GM20000 (cell line): ENCODE measurements at regions not wholly inside any gene's neighbourhood (a gene's known extent, or its start where the extent isn't known, plus 50 kb on each side); places are given as distances from the start of the nearest gene placed in this dataset.

Source experiments
- DNase-seq: peaks from one replicate; pipeline ENCODE4 v3.0.0; 2012; ENCODE audit warnings: low spot score
- TF ChIP-seq, protein P1 (sequence below): IDR thresholded peaks from 2 replicates; pipeline ENCODE4 v1.5.1; 2012; ENCODE audit warnings: mild to moderate bottlenecking, control low read depth; ENCODE audit errors: extremely low read depth, missing control alignments

- TF ChIP-seq, protein P1, sequence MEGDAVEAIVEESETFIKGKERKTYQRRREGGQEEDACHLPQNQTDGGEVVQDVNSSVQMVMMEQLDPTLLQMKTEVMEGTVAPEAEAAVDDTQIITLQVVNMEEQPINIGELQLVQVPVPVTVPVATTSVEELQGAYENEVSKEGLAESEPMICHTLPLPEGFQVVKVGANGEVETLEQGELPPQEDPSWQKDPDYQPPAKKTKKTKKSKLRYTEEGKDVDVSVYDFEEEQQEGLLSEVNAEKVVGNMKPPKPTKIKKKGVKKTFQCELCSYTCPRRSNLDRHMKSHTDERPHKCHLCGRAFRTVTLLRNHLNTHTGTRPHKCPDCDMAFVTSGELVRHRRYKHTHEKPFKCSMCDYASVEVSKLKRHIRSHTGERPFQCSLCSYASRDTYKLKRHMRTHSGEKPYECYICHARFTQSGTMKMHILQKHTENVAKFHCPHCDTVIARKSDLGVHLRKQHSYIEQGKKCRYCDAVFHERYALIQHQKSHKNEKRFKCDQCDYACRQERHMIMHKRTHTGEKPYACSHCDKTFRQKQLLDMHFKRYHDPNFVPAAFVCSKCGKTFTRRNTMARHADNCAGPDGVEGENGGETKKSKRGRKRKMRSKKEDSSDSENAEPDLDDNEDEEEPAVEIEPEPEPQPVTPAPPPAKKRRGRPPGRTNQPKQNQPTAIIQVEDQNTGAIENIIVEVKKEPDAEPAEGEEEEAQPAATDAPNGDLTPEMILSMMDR: no peak
- no peak for DNase-seq
These were observed 137.0 kb downstream of the DLEU7 start for GRCh38 chr13:50706505-50706904.

DNA sequence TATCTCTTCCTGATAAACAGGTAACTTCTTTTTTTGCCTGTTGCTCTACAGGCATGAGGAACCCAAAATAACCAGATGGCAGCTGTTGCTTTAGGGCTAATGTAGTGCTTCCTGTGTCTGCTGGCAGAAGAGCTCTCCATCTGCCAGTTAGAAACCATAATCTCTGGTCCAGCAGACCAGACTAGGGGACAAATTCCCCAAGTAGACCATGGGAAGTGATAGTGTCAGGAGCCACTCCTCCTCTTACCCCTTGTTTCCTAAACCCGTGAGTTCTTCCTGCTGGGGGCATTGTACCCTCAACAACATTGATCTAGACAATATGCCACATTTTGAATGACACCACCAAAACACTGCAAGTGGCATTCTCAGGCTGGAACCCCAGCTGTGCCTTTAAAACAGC, 135.9 kb downstream of the DLEU7 start:
- no peak for DNase-seq
- TF ChIP-seq, protein P1: no peak

DNA sequence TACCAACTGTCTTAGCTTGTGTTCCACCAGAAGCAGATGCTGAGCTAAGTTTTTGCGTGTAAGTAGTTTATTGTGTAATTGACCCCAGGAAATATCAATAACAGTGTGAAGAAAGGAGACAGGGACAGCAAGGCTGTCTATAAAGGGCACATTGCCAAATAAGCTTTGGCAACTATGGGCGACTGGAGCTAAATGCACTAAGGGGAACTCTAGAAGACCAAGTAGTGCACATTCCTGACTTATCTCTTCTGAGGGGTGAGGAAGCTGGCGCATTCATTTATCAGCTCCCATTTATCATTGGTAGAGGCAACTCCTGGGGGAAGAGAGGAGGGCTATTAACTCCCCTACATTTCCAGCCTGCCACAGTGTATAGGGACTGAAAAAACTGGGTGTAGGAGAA, 135.0 kb downstream of the DLEU7 start:
- DNase-seq: no peak
- TF ChIP-seq, protein P1: no peak

DNA sequence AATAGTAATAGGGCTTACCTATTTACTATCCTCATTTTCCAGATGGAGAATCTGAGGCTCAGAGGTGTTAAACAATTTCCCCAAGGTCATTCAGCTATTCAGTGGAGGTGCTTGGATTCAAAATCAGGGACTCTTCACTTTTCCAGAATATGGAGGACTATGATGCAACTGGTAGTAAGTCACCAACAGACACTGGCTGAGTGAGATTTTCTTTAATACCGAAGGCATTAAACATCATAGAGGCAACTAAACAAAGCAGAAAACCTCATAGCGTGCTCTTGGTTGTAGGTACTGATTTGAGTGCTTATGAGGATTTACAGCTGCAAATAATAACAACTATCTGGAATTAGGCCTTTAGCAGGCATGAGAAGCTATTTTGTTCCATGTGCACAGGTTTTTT, 134.4 kb downstream of the DLEU7 start:
- TF ChIP-seq, protein P1: no peak
- DNase-seq: no peak

DNA sequence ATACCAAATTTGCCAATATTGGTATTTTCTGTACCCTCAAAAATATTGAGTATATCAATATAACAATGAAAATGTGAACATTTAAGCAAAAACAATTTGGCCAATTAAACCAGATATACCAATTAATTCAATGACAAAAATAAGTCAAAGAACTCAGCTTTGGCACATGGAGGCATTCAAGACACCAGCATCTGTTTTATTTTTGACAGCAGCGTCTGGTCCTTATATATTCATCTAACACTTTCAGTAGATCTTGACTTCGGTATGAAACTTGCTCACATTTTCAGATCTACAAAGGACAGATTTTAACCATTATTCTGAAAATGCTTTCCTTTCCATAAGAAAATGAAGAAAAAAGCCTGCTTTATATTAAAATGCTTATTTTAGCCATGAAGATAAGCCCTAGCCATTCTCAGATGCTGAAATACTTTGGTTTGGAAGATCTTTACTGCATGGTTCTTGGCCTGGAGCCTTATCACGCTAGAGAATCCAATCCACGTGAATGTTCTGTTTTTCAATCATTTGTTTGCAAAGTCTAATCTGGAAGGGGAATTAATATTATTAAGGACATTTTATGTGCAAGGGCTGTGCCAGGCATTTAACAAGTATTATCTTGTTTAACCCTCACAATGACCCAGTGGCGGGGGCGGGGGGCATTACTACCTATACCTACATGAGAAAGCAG, 132.2 kb downstream of the DLEU7 start:
- DNase-seq: no peak
- TF ChIP-seq, protein P1: no peak

GRCh38 chr13:50711996-50712395, 131.5 kb downstream of the DLEU7 start:
- DNase-seq: no peak
- TF ChIP-seq, protein P1: no peak

- TF ChIP-seq, protein P1: no peak
- no peak for DNase-seq
These were observed 131.0 kb downstream of the DLEU7 start for GRCh38 chr13:50712456-50712855.
